ENCODE measurements at regions not wholly inside any gene's neighbourhood (a gene's known extent, or its start where the extent isn't known, plus 50 kb on each side); places are given as distances from the start of the nearest gene placed in this dataset.

- TF ChIP-seq CTCF (IDR thresholded peaks at IDR 0.05 in 4 of 5, conservative IDR thresholded peaks at IDR 0.05 in 1 of 5): no peak
- no peak for TF ChIP-seq POLR2A (IDR thresholded peaks at IDR 0.05)
Measured at GRCh38 chr1:94641990-94642389, 100.4 kb upstream of the F3 start.
